ENCODE measurements at regions not wholly inside any gene's neighbourhood (a gene's known extent, or its start where the extent isn't known, plus 50 kb on each side); places are given as distances from the start of the nearest gene placed in this dataset.

DNA sequence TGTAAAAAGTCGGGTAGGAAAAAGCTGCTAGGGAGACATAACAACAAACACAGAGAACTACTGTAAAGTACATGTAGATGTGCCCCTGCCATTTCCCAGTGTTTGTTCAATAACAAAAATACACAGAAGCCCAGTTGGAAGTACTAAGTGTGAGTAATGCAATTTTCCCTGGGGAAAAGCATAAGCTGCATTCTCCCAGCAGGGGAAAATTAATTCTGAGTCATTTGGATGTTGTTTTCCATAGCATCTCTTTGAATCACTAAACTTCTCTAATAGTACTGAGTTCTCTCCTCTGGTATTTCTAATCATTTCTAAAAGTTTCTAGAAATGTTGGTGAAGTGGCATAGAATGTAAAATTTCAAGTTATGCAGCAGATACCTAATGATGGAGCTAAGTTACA, 1114.9 kb downstream of the C4orf33 start:
- no peak for DNase-seq

DNA sequence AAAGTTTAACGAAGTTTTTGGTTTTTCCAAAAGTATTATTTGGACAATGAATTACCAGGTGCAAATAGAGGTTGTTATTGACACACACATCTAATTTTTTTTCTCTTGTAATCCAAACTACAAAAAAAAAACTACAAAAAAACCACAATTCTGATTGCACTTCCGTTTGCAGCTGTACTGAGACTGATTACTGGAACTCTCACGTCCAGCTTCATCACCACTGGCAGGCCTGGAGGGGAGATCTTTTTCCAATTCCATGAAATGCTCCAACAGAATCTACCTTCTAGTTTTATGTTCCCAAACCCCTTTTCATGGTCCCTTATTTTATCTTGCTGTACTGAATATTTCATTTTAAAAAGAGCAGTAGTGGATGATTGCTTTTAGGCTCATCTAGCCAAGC, 1118.3 kb downstream of the C4orf33 start:
- DNase-seq, result no peak

DNA sequence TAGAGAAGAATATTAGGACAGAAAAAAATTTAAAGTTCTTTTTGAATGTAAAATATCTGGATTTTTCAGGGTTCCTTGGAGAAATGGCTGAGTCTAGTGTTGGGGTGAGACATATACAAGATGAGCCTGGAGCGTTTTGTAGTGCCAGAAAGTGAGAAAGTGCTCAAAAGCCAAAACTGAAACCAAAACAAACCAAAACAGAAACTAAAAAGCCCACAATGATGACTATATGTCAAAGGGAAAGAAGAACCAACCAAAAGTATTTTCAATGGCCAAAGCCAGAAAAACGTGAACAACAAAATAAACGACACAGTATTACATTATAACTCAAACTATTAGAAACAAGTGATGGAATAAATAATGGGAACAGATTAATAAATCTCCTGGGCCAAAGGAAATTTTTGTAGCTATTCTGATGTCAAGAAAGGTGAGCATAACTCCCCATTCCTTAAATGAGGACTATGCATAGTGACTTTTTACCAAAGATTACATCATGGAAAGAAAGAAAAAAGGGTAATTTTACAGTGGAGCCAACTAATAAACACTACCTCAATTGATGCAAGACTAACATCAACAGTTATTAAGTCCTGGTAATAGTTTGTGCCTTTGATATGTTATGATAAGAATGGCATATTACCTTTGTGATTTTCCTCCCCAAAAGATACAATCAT, 1137.6 kb downstream of the C4orf33 start:
- no peak for DNase-seq

DNA sequence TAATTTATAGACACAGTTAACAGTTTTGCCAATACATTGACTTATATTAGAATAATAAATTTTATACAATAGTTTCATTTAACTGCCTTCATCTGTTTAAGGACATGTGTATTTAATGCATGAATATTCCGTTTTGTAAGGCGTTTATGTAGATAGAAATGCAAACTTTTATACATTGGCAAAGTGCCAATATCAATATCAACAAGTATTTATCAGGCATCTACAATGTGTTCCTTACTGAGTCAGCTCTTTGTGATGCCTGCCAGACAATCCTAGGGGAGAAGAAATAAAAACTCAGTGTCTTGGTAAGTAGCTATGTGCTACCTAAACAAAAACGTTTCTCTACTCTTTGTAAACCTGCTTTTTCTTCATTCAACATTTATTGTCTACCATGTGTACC, 1142.2 kb downstream of the C4orf33 start:
- DNase-seq, result no peak

DNA sequence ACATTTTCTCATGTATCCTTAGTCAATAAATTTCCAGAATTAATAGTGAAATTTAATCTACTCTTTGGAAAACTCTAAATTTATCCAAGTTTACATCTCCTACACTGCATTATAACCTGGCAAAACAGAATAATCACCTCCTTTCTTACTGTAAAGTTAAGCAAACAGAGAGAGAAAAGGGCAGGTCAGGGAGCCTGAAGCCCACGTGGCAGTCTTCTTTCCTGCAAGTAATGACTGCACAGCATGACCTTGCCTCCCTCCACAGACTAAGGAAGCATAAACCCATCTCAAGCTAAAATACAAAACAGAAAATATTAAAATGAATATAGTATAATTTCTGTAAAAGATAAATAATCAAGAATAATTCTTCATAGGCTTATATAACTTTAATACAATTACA, 1153.0 kb downstream of the C4orf33 start:
- DNase-seq, result no peak

DNA sequence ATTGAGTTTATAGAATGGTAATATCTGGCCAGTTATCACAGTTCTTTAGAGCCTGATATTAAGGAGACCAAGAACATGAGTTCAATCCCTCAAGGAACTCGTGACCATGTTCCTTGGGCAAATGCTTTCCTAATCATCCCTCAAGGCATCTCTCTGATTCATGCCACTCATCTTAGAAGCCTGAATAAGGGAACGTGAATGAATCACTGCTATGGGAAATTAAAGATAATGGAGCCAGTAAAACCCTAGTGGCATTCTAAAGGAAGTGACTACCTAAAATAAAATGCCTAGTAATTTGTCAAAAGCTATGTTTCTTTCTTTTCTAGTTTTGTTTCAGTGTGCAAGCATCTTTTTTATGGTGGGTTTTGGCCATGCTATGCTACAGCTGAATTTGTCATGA, 1161.3 kb downstream of the C4orf33 start:
- DNase-seq, result no peak

DNA sequence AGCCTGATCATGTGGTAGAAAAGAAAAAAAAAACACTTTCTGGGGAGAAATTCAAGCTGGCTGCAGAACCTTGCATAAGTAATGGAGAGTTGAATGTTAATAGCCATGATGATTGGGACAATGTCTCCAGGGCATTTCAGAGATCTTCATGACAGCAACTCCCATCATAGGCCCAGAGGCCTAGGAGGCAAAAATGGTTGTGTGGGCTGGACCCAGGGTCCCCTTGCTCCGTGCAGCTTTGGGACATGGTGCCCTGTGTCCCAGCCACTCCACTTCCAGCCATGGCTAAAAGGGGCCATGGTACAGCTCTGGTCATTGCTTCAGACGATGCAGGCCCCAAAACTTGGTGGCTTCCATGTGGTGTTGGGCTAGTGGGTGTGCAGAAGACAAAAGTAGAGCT, 1170.9 kb downstream of the C4orf33 start:
- no peak for DNase-seq

DNA sequence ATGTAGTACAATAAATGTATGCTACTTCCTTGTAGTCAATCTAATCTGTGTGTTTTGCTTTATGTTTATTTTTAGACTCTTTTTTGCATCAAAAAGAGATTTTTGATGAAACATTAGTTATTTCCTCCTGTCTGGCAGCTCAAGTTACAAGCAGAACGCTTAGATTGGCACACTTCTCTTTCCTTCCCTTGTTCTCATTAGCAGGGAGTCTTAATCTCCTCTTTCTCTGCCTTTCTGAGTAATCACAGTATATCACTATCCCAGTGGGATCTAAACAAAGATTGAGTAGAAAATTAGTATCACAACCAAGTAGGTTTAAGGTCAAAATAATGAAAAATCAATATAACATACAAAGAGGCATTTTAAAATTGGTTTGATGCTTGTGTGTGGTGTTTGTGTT, 1192.6 kb downstream of the C4orf33 start:
- DNase-seq, result no peak

DNA sequence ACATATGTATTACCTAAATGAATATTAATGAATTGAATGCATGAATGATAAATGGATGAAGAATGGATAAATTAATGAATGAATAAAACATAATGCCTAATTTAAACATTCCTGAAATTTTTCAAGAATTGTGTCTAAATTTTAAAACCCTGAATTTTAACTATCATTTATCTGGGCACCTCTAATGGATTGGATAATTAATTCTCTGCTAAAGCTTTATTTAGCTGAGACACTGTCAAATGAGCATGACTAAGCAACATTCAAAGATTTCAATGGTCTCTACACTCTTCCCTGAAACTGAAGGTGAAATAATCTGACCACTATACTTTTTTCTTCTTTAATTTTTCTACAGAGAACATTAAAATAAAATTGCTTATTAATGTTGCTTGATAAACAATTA, 1197.7 kb downstream of the C4orf33 start:
- no peak for DNase-seq

DNA sequence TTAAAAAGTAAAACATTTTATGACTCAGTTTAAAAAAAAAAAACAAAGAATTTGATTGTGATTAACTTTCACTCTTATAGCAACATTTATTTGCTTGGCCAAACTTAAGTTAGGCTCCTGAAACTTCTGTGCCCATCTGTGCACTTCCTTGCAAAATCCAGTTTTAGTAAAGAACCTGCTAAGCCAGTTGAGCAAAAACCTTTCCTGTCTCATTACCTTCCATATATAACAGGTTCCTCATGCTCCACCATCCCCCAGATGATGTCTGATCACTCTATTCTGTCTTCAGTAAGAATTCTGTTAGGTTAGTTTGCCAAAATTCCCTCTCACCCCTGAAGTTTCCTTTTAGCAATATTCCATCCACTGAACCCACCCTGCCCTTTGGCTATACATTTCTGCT, 1200.5 kb downstream of the C4orf33 start:
- DNase-seq, result no peak

DNA sequence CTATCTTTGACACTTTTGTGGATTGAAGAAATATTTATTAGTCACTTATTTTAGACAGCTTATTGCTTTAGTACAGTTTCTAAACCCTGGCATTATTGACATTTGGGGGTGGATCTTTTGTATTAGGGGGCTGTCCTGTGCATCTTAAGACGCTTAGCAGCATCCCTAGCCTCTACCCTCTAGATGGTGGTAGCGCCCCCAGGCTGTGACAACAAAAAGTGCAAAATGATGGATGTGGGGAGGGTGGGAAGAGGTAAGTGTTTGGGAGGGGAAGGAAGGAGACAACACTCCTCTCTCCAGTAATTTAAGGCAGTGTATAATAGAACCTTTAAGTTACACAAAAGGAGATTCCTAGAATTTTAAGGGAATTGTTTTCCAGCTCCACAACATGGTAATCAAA, 1210.6 kb downstream of the C4orf33 start:
- no peak for DNase-seq

DNA sequence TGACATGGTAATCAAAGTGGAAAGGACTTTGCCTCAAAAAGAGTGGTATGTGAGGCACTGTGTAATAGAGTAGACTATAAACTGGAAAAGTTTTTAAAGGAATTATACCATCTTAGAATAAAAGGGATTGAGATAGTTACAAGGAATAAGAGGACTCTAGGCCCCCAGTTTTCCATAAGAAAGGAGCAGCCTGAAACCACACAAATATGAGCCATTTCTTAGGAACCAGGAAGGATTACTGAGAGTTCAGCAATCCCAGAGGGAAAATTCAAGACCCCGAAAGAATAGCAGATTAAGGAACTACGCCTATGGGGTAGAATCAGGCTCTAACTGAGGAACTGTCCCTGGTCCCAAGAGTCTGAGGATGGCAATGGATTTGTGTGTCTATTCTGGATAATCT, 1213.3 kb downstream of the C4orf33 start:
- no peak for DNase-seq

DNA sequence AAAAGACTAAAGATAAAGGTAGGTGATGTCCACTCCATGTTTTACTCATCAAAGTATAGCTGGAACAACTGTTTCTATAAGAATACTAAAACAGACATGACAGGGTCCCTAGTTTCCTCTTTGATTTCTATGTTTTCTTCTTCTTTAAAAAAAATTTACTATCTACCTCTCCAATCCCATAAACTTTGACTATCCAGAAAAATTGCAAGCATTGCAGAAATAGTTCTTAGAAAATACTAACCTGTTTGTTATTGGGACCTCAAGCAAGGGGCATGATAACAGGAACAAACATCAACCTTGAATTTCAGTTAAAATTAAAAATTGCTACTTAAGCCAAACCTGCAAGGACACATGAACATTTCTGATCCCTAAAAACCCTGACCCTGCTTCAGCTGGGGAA, 1226.5 kb downstream of the C4orf33 start:
- no peak for DNase-seq

DNA sequence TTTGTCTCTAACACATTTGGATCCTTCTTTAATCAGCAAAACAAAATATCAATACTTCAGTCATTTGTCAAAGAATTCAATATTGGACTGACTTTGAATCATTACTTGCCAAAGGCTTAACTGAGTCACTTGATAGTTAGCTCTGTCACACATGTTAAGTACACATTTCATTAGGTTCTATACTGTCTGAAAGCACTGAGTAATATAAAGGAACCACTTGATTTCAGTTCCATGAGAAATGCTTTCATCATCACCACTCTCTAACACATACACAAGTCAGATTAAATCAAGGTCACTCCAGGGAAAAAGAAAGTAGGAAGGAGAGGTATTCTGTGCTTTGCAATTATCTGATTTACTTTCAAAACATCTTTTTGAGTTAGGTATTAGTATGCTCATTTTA, 1233.1 kb downstream of the C4orf33 start:
- no peak for DNase-seq

DNA sequence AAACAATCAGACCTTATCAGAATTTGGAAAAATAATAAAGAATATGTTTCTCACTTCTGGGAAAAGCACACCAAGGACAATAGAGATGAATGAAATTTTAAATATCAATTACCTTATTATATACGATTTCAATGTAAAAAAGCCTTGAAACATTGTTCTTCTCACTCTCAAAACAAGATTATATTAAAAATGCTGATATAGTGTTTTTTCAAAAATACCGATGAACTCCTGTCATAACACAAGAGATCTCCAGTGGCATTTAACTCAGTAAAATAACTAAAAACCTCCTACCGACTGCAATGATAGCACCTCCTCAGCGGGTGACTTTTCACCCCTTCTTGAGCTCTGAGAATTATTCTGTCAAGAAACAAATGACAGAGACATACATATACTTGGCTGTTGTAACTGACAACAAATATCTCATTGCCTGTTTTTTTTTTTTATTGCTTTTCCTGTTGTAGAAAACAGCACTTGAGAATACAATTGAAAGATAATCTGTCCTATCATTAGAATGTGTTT, 1237.3 kb downstream of the C4orf33 start:
- no peak for DNase-seq

DNA sequence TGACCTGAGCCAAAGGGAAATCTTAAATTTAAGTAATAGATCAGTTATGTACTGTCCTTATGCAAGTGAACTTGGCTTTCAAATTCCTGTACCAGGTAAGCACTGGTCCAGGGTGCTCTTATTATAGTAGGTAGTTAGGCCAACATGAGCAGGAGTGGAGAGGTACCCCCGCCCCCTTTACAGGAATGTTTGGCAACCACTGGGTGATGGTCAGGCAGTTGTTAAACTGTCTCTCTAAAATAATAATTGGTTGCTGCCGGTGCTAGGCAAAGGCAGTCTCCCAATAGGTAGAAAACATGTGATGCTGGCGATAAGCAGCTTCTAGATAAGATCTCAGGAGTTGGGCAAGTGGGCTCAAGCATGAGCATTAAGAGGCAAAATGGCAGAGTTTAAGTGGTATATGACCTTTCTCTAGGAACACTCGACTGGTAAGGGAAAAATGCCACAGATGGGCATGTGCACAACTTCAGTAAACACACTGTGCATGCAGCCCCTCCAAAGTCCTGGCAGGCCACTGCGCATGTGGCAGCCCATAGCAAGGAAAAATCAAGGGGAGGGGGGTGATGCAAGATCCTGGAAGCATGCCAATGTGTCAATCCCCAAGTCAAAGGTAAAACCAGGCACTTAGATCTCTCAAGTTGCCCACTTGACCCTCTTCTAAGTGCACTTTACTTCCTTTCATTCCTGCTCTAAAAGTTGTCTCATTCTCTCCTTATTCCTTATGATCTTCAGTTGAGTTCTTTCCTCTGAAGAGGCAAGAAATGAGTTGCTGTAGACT, 1239.7 kb downstream of the C4orf33 start:
- peak; percentile 64 for DNase-seq

DNA sequence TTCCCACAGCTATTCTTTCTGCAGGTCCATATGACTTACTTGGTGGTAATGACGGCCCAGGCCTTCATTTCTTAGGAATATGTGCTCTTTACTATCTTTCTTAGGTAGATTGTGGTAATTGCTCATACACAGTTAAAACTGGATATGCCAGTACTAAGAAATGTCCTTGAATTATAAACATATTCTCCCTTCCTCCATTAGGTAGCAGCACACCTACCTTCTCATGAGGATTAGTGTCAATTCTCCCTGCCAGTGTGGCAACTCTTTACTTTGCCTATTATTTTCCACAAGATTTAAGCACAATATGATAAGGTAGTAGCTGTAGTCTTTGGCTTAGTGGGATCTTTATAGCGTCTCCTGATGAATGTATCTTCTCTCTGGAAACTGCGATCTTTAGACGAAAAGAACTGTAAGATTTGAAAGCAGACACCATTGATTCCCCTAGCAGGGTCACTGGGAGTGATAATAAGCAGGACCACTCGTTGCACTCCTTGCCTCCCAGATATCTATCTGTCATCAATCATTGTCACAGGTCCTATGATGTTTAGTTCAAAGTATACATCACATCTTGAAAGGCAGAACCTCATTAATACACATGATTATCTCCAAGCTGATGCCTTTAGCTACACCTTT, 1240.7 kb downstream of the C4orf33 start:
- DNase-seq, result no peak

DNA sequence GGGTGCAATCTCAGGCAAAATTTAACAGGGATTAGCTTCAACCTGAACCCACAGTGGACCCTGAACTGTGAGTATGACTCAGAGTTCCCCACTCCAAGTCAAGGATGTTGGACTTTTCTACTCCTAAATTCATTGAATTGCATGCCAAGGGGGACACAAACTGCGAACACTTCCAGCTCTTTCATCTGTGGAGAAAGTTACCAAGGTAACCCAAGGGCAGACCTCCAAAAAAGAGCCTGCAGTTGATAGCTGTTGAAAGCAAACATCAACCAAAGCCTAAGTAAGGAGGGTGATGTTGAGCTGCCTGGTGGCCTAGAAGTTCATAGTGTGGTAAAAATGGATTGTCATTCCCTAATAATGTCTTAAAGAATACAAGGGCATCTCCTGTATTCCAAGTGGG, 1242.9 kb downstream of the C4orf33 start:
- DNase-seq, result peak; percentile 2

DNA sequence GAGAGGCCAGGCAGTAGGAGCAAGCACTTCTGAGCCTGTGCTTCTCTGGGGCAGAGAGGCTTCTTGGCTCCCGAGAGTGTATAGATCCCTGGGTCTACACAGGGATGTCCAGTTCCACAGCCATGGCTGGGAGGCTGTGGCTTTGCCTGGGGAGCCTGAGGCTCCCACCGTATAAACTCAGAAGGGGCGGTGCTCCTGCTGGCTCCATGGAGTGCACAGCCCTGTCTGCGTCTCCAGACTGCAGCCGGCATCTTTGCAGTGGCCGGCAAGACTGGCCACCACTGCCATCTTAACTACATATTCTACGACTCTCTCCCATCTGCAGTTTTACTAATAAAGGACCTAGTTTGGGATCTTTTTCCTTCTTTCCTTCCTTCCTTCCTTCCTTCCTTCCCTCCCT, 1253.8 kb downstream of the C4orf33 start:
- no peak for DNase-seq

DNA sequence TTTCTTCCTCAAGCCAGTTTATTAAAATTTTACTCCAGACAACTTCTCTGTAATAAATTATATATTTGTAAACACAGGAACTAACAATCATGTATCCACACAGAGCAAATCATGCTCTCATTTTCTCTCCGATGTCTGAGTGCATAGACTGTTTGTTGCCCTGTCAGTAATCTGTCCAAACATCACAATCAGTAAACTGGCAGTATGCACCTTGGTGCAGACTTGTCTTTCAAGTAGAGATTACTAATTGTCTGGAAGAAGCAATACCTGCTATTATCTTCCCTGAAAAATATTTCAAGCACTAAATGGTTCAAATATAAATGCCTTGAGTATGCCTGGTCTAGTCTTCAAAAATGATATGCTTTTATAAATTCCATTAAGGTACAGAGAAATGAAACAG, 1260.9 kb downstream of the C4orf33 start:
- no peak for DNase-seq

DNA sequence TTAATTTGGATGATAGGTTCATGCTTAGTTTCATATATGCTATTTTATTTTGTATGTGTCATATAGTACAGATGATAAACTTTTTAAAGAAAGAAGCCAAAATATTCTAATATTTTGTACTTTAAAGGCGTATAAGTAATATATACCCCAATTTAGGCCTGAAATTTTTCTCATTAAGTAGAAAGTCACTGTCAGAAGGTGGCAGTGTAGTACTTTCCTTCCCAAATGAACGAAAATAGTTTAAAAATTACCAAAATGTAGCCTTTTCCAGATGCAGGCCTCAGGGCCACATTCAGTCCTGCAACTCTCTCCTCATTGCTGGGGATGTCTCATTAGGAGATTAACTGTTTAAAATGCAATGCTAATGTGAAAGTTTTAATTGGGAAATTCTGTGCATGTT, 1263.6 kb downstream of the C4orf33 start:
- no peak for DNase-seq

DNA sequence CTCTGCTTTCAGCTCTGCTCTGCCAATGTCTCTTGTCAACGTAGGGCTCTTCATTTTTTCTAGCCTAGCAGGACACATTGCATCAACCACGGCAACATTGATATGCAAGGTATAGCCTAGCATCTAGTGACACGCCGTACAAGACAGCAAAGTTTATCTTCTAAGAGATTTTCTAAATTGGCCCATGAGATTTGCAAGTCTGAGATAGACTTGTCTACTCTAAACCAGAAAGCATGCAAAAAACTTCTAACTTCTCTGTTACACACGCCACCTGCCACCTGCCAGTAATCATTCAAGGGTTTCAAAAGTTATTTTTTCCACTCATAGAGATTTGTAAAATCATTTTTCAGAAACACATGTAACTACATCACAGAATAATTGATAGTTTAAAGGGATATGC, 1265.7 kb downstream of the C4orf33 start:
- no peak for DNase-seq

DNA sequence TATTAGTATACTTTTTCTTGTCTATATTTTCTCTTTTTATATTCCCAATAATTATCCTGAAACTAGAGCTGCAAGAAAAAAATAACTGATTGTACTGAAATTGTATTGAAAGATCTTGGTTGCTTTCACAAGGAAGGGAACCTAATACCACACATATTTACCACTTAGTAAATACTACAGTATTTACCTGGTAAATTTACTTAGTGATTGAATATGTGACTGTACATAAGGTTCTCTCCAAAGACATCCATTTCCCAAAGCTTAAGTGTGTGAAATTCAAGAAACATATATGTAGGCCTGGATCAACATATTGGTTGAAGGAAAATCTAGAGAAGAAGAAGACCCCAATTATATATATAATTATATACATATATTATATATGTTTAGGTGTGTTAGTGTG, 1272.7 kb downstream of the C4orf33 start:
- DNase-seq, result no peak

DNA sequence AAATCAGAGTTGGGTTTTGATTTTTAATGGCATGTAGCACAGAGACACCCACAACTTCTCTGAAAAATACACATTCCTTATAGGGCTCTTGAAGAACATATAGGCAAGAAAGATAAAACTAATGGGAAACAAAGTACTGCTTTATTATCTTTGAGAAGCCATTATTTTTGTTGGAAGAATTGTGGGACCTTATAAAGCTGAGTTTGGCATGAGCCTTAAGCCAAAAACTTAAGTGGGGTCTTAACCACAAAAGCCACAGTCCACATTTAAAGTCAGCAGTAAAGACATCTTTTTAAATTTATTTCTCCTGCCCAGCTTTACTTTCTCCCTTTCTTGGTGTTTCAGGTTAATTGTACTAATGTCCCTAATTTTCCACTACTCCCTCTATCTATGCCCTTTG, 1297.3 kb downstream of the C4orf33 start:
- no peak for DNase-seq
